ENCODE measurements at regions not wholly inside any gene's neighbourhood (a gene's known extent, or its start where the extent isn't known, plus 50 kb on each side); places are given as distances from the start of the nearest gene placed in this dataset.

DNA sequence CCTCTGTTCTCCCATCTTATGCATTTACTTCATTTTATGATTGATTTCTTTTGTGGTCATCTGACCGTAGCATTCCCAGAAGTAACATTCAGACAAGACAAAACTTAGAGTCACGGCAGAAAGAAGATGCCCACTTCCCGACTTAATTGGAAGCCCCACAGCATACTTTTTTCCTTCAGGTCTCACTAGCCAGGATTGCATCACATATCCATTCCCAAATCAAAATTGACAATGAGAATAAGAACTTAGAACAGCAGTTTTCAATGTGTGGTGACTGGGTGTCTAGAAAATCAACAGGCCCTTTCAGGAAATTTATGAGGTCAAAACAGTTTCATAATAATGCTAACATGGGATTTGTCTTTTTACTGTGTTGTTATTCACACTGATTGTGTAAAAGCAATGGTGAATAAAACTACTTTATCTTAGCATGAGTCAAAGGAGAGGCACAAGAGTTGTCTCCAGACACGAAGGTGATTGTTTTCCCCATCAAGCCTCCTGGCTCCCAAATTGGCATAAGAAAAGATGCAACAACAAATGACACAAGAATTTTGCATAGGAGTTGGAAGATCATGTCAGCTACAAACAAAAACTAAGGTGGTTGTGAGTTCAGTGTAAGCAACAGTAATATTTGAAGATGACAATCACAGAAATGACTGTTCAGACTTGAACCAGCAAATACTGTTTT lies 493.9 kb downstream of the HTR7 start:
- ChIA-PET POLR2A (no interaction called here), CTCF (no interaction called here)
- no peak for DNase-seq (ENCODE audit: low read depth)
- no peaks in the 10 kb centered on the region for H3K36me3 ChIP-seq (ENCODE audit: control insufficient read depth, insufficient read depth, low read length)
- H3K27me3 ChIP-seq (ENCODE audit: control insufficient read depth, insufficient read depth, low read length), result no peaks in the 10 kb centered on the region
- no peak overlapping the region for H3K4me3 ChIP-seq (ENCODE audit: low read depth, low read length)
- no peak for TF ChIP-seq CTCF (IDR thresholded peaks at IDR 0.05; ENCODE audit: insufficient read depth, low read depth, low read length)

- H3K36me3 ChIP-seq (ENCODE audit: control insufficient read depth, insufficient read depth, low read length), result no peaks in the 10 kb centered on the region
- POLR2A ChIA-PET, result no interaction called here
- no peak for TF ChIP-seq CTCF (IDR thresholded peaks at IDR 0.05; ENCODE audit: insufficient read depth, low read depth, low read length)
These were observed 485.4 kb downstream of the HTR7 start for GRCh38 chr10:90372451-90372850.

DNA sequence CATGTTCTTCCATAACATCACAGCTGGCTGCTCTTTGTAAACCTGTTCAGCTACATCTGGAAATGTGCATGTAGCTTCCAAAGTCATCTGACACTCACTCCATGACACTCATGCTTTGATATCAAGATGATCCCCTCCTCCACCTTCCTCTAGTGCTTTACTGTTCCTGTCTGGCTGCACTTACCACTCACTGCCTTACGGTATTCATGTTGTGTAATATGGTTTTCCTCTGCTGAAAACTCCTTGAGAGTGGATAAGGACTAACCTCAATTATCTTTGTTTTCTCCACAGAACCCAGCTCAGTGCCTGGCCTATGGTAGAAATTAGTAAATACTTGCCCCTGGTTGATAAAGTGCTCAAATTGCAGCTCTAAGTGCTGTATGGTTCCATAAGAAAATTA lies 483.9 kb downstream of the HTR7 start:
- Histone ChIP-seq H3K4me3 (ENCODE audit: low read depth, low read length) (no peak overlapping the region), H3K36me3 (ENCODE audit: control insufficient read depth, insufficient read depth, low read length) (no peaks in the 10 kb centered on the region), H3K27me3 (ENCODE audit: control insufficient read depth, insufficient read depth, low read length) (no peaks in the 10 kb centered on the region)
- no peak for TF ChIP-seq CTCF (IDR thresholded peaks at IDR 0.05; ENCODE audit: insufficient read depth, low read depth, low read length)
- no peak for DNase-seq (ENCODE audit: low read depth)
- POLR2A ChIA-PET, result no interaction called here
- CTCF ChIA-PET, result interaction anchor here (1.0 kb wide), 1 partner anchor 65 kb away, joined by 4 read pairs; no protein-coding TSS in a partner anchor

More at GRCh38 chr10:90372451-90372850, 485.4 kb downstream of the HTR7 start:
- CTCF ChIA-PET, result no interaction called here
- H3K4me3 ChIP-seq (ENCODE audit: low read depth, low read length), result no peak overlapping the region
- H3K27me3 ChIP-seq (ENCODE audit: control insufficient read depth, insufficient read depth, low read length), result no peaks in the 10 kb centered on the region
- no peak for DNase-seq (ENCODE audit: low read depth)

GRCh38 chr10:90378524-90379076 lies 479.2 kb downstream of the HTR7 start:
- CTCF ChIA-PET, result no interaction called here
- POLR2A ChIA-PET, result no interaction called here
- Histone ChIP-seq H3K36me3 (ENCODE audit: control insufficient read depth, insufficient read depth, low read length) (no peaks in the 10 kb centered on the region), H3K27me3 (ENCODE audit: control insufficient read depth, insufficient read depth, low read length) (no peaks in the 10 kb centered on the region), H3K4me3 (ENCODE audit: low read depth, low read length) (no peak overlapping the region)
- no peak for TF ChIP-seq CTCF (IDR thresholded peaks at IDR 0.05; ENCODE audit: insufficient read depth, low read depth, low read length)
- no peak for DNase-seq (ENCODE audit: low read depth)

DNA sequence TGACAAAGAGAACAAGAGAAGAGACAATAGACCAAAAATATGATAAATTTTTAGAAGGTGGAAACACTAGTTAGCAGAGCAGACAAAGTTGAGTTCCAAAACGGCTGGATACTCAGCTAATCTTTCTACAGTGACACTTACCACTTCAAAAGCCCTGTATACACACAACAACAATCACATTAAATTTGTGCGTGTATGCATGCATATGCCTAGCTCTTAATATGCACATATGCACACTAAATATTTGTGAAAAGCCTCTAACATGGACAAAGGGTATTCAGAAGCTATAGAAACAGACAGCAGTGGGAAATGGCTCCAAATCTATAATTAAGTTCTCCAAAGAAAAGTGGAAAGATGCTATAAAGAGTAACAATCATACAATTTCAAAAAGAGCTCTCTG lies 476.4 kb downstream of the HTR7 start:
- Histone ChIP-seq H3K4me3 (ENCODE audit: low read depth, low read length) (no peak overlapping the region), H3K27me3 (ENCODE audit: control insufficient read depth, insufficient read depth, low read length) (no peaks in the 10 kb centered on the region), H3K36me3 (ENCODE audit: control insufficient read depth, insufficient read depth, low read length) (no peaks in the 10 kb centered on the region)
- ChIA-PET CTCF (interaction anchor here (1.3 kb wide), 1 partner anchor 12 kb away, joined by 3 read pairs; no protein-coding TSS in a partner anchor), POLR2A (no interaction called here)
- no peak for DNase-seq (ENCODE audit: low read depth)
- no peak for TF ChIP-seq CTCF (IDR thresholded peaks at IDR 0.05; ENCODE audit: insufficient read depth, low read depth, low read length)

All from BJ (cell line).